Smooth muscle cell (in vitro differentiated cells): ENCODE measurements at regions not wholly inside any gene's neighbourhood (a gene's known extent, or its start where the extent isn't known, plus 50 kb on each side); places are given as distances from the start of the nearest gene placed in this dataset.

ENCODE experiments used
- DNase-seq: peaks from one replicate; lab custom pipeline; 2025; ENCODE audit not compliant: unreplicated experiment; lab: John Stamatoyannopoulos, UW
- H2AFZ ChIP-seq: fragments of 200-600 bp; sonication (generic); 2 replicates; pipeline ENCODE4 v1.6.0; 2016; ENCODE audit warnings: antibody characterized with exemption, low read depth, mild to moderate bottlenecking
- H3F3A ChIP-seq: fragments of 200-600 bp; sonication (generic); 2 replicates; pipeline ENCODE4 v1.6.0; 2017; ENCODE audit warnings: antibody characterized with exemption, low read depth
- H3K27ac ChIP-seq: fragments of 200-600 bp; sonication (generic); 2 replicates; pipeline ENCODE4 v1.5.1; 2016; ENCODE audit warnings: low read depth, mild to moderate bottlenecking
- H3K27me3 ChIP-seq: fragments of 200-600 bp; sonication (generic); 2 replicates; pipeline ENCODE4 v1.6.1; 2016; ENCODE audit warnings: low read depth, mild to moderate bottlenecking
- H3K36me3 ChIP-seq: fragments of 200-600 bp; sonication (generic); 2 replicates; pipeline ENCODE4 v1.5.1; 2016; ENCODE audit warnings: low read depth
- H3K4me1 ChIP-seq: fragments of 200-600 bp; sonication (generic); 2 replicates; pipeline ENCODE4 v1.5.1; 2016; ENCODE audit warnings: low read depth
- H3K4me2 ChIP-seq: fragments of 200-600 bp; sonication (generic); 2 replicates; pipeline ENCODE4 v1.6.0; 2016; ENCODE audit warnings: mild to moderate bottlenecking
- H3K4me3 ChIP-seq: fragments of 200-600 bp; sonication (generic); 2 replicates; pipeline ENCODE4 v1.5.1; 2016; ENCODE audit warnings: mild to moderate bottlenecking
- H3K79me2 ChIP-seq: fragments of 200-600 bp; sonication (generic); 2 replicates; pipeline ENCODE4 v1.6.0; 2016; ENCODE audit warnings: low read depth, mild to moderate bottlenecking
- H3K9ac ChIP-seq: fragments of 200-600 bp; sonication (generic); 2 replicates; pipeline ENCODE4 v1.6.0; 2016; ENCODE audit warnings: low read depth
- H3K9me3 ChIP-seq: fragments of 200-600 bp; sonication (generic); replicated peaks from 2 replicates; pipeline ENCODE4 v1.5.1; 2016; ENCODE audit warnings: low read depth
- H4K20me1 ChIP-seq: fragments of 200-600 bp; sonication (generic); 2 replicates; pipeline ENCODE4 v1.6.0; 2016; ENCODE audit warnings: low read depth
- CTCF ChIP-seq: fragments of 200-600 bp; sonication (generic); IDR thresholded peaks from 2 replicates; pipeline ENCODE4 v1.5.1; 2017; ENCODE audit warnings: borderline replicate concordance, mild to moderate bottlenecking, antibody characterized with exemption; ENCODE audit not compliant: insufficient read depth, poor library complexity, severe bottlenecking
- WGBS: methylation state at CpG from one replicate; pipeline ENCODE4 v1.1.7; 2016; ENCODE audit warnings: low lambda C conversion rate; 5-methylcytosine and 5-hydroxymethylcytosine counted together

- WGBS = 75% methylated on average over 13 of the region's 13 CpGs
- Histone ChIP-seq H3F3A (no peaks in the 10 kb centered on the region), H3K9me3 (no peaks in the 10 kb centered on the region)
Measured at GRCh38 chr2:239763433-239764097, 261.6 kb downstream of the NDUFA10 start.

GRCh38 chr2:239762655-239763269 lies 262.4 kb downstream of the NDUFA10 start:
- Histone ChIP-seq H3K4me2 (no peak overlapping the region), H3K4me1 (peaks cover 7% of the 10 kb centered on the region), H3K27ac (no peak overlapping the region), H3K79me2 (no peaks in the 10 kb centered on the region), H3K9ac (no peak overlapping the region), H3K9me3 (no peaks in the 10 kb centered on the region), H3F3A (no peaks in the 10 kb centered on the region), H3K4me3 (no peak overlapping the region), H3K27me3 (no peaks in the 10 kb centered on the region), H3K36me3 (no peaks in the 10 kb centered on the region), H2AFZ (no peak overlapping the region), H4K20me1 (no peaks in the 10 kb centered on the region)
- no peak for DNase-seq
- no peak for TF ChIP-seq CTCF
- WGBS = 89% methylated on average over 14 of the region's 14 CpGs

More at GRCh38 chr2:239763433-239764097, 261.6 kb downstream of the NDUFA10 start:
- no peak overlapping the region for H2AFZ ChIP-seq
- DNase-seq = no peak
- H3K27me3 ChIP-seq = no peaks in the 10 kb centered on the region
- no peaks in the 10 kb centered on the region for H3K4me1 ChIP-seq
- H3K9ac ChIP-seq = no peak overlapping the region
- TF ChIP-seq CTCF = no peak
- no peaks in the 10 kb centered on the region for H3K79me2 ChIP-seq
- no peaks in the 10 kb centered on the region for H3K36me3 ChIP-seq
- no peaks in the 10 kb centered on the region for H4K20me1 ChIP-seq
- H3K4me3 ChIP-seq = no peak overlapping the region
- H3K27ac ChIP-seq = no peak overlapping the region
- no peak overlapping the region for H3K4me2 ChIP-seq

GRCh38 chr2:239762106-239762505 lies 263.0 kb downstream of the NDUFA10 start:
- H3K9ac ChIP-seq = no peak overlapping the region
- no peaks in the 10 kb centered on the region for H3F3A ChIP-seq
- no peak overlapping the region for H3K4me2 ChIP-seq
- H3K27me3 ChIP-seq = no peaks in the 10 kb centered on the region
- H3K79me2 ChIP-seq = no peaks in the 10 kb centered on the region
- H3K9me3 ChIP-seq = no peaks in the 10 kb centered on the region
- H2AFZ ChIP-seq = no peak overlapping the region
- H4K20me1 ChIP-seq = no peaks in the 10 kb centered on the region
- no peak for TF ChIP-seq CTCF
- H3K36me3 ChIP-seq = no peaks in the 10 kb centered on the region
- no peak overlapping the region for H3K4me3 ChIP-seq
- H3K4me1 ChIP-seq = peaks cover 11% of the 10 kb centered on the region
- WGBS = 100% methylated on average over 2 of the region's 2 CpGs
- no peak for DNase-seq
- H3K27ac ChIP-seq = no peak overlapping the region

GRCh38 chr2:239760596-239760995 lies 264.5 kb downstream of the NDUFA10 start:
- WGBS = 95% methylated on average over 6 of the region's 6 CpGs
- H2AFZ ChIP-seq = no peak overlapping the region
- no peak for TF ChIP-seq CTCF

More at GRCh38 chr2:239760596-239760995, 264.5 kb downstream of the NDUFA10 start:
- Histone ChIP-seq H3K36me3 (no peaks in the 10 kb centered on the region), H3F3A (no peaks in the 10 kb centered on the region), H3K4me1 (peaks cover 11% of the 10 kb centered on the region), H3K9ac (no peak overlapping the region), H3K27ac (no peak overlapping the region), H3K4me3 (no peak overlapping the region), H3K27me3 (no peaks in the 10 kb centered on the region), H3K79me2 (no peaks in the 10 kb centered on the region), H4K20me1 (no peaks in the 10 kb centered on the region), H3K4me2 (no peak overlapping the region), H3K9me3 (no peaks in the 10 kb centered on the region)
- no peak for DNase-seq
